SK-N-MC (cell line): ENCODE measurements at regions not wholly inside any gene's neighbourhood (a gene's known extent, or its start where the extent isn't known, plus 50 kb on each side); places are given as distances from the start of the nearest gene placed in this dataset.

Experiments
- EZH2 ChIP-seq: fragments of 200-600 bp; sonication (generic); IDR thresholded peaks from one replicate; pipeline ENCODE4 v1.6.1; 2017; ENCODE audit warnings: antibody characterized with exemption
- POLR2AphosphoS5 ChIP-seq: IDR thresholded peaks from 2 replicates; pipeline ENCODE4 v1.6.1; 2012; ENCODE audit warnings: mild to moderate bottlenecking, low read depth, low read length, borderline replicate concordance

DNA sequence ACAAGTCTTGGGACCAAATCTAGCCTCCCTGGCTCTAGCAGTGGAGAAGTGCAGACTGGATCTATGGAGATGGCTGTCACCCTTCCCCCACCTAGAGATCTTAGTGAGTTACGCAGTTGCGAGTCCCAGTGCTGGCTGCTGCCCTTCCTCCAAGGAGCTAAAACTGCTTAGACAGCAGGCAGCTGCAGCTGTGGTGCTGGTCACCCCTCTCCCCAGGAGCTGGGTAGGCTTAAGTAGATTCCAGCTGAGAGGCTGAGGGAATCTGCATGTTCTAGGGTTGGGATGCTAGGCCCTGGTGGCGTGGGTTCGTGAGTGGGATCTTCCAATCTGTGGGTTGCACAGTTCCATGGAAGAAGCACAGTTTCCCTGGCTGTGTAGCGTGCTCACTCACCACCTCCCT is 120.2 kb downstream of the SLC35B3 start:
- TF ChIP-seq EZH2 (no peak), POLR2AphosphoS5 (no peak)
